ENCODE measurements at regions not wholly inside any gene's neighbourhood (a gene's known extent, or its start where the extent isn't known, plus 50 kb on each side); places are given as distances from the start of the nearest gene placed in this dataset.
"Not testable (repeated sequence)": the region's sequence is repeated elsewhere in the genome, so short reads cannot be mapped to it uniquely, and the experiment has no call there.

DNA sequence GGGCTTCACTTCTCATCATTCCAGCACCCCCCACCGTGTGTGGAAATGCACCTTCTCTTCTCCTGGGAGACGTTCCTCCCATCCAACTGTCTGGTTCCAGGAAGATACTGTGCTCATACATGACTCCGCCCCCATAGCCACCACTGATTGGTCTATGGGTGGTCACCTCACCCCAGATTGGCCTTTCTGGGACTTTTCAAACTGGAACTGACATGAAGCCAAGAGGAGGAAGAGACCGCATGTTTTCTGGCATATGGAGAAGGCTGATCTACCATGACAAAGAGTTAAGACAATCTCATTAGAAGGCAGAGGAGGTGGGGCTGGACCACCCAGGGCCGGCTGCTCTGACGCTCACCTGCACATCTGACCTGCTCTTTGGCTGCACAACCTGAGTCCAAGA is 294.2 kb downstream of the ADGRD1 start:
- TF ChIP-seq, protein P1, sequence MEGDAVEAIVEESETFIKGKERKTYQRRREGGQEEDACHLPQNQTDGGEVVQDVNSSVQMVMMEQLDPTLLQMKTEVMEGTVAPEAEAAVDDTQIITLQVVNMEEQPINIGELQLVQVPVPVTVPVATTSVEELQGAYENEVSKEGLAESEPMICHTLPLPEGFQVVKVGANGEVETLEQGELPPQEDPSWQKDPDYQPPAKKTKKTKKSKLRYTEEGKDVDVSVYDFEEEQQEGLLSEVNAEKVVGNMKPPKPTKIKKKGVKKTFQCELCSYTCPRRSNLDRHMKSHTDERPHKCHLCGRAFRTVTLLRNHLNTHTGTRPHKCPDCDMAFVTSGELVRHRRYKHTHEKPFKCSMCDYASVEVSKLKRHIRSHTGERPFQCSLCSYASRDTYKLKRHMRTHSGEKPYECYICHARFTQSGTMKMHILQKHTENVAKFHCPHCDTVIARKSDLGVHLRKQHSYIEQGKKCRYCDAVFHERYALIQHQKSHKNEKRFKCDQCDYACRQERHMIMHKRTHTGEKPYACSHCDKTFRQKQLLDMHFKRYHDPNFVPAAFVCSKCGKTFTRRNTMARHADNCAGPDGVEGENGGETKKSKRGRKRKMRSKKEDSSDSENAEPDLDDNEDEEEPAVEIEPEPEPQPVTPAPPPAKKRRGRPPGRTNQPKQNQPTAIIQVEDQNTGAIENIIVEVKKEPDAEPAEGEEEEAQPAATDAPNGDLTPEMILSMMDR (IDR thresholded peaks at IDR 0.05): not testable (repeated sequence)
- not testable (repeated sequence) for TF ChIP-seq EZH2, EZH2phosphoT487 (IDR thresholded peaks at IDR 0.05)
